H1 (cell line): ENCODE measurements at regions not wholly inside any gene's neighbourhood (a gene's known extent, or its start where the extent isn't known, plus 50 kb on each side); places are given as distances from the start of the nearest gene placed in this dataset.

ENCODE experiments used
- RBBP5 ChIP-seq: IDR thresholded peaks from 2 replicates; pipeline ENCODE4 v1.7.1; 2012; ENCODE audit warnings: low read depth, mild to moderate bottlenecking, inconsistent platforms, low read length, moderate library complexity, borderline replicate concordance
- SP4 ChIP-seq: IDR thresholded peaks from 2 replicates; pipeline ENCODE4 v1.6.1; 2012; ENCODE audit warnings: low read length, inconsistent platforms
- TEAD4 ChIP-seq: IDR thresholded peaks from 2 replicates; pipeline ENCODE4 v1.6.1; 2012; ENCODE audit warnings: low read depth, low read length, inconsistent platforms, mixed read lengths
- TF ChIP-seq, protein P1 (sequence below): fragments of 300-600 bp; sonication (generic); IDR thresholded peaks from 2 replicates; pipeline ENCODE4 v1.7.1; 2012; ENCODE audit warnings: low read length, moderate library complexity, mild to moderate bottlenecking, inconsistent platforms; ENCODE audit not compliant: insufficient replicate concordance
- TF ChIP-seq, protein P2 (sequence below), 3 experiments: IDR thresholded peaks; 1 replicate in 2 of 3; 2 replicates in 1 of 3; pipeline versions ENCODE4 v1.5.1 to v1.6.1; 2011; ENCODE audit warnings: low read length in 3 of 3, mild to moderate bottlenecking in 3 of 3, inconsistent platforms in 2 of 3, low read depth in 1 of 3, moderate library complexity in 1 of 3; ENCODE audit not compliant: insufficient read depth in 1 of 3; ENCODE audit errors: control extremely low read depth in 1 of 3

GRCh38 chr5:21613971-21614488 is 1239.1 kb downstream of the CDH12 start (continued):
- TF ChIP-seq, protein P1, sequence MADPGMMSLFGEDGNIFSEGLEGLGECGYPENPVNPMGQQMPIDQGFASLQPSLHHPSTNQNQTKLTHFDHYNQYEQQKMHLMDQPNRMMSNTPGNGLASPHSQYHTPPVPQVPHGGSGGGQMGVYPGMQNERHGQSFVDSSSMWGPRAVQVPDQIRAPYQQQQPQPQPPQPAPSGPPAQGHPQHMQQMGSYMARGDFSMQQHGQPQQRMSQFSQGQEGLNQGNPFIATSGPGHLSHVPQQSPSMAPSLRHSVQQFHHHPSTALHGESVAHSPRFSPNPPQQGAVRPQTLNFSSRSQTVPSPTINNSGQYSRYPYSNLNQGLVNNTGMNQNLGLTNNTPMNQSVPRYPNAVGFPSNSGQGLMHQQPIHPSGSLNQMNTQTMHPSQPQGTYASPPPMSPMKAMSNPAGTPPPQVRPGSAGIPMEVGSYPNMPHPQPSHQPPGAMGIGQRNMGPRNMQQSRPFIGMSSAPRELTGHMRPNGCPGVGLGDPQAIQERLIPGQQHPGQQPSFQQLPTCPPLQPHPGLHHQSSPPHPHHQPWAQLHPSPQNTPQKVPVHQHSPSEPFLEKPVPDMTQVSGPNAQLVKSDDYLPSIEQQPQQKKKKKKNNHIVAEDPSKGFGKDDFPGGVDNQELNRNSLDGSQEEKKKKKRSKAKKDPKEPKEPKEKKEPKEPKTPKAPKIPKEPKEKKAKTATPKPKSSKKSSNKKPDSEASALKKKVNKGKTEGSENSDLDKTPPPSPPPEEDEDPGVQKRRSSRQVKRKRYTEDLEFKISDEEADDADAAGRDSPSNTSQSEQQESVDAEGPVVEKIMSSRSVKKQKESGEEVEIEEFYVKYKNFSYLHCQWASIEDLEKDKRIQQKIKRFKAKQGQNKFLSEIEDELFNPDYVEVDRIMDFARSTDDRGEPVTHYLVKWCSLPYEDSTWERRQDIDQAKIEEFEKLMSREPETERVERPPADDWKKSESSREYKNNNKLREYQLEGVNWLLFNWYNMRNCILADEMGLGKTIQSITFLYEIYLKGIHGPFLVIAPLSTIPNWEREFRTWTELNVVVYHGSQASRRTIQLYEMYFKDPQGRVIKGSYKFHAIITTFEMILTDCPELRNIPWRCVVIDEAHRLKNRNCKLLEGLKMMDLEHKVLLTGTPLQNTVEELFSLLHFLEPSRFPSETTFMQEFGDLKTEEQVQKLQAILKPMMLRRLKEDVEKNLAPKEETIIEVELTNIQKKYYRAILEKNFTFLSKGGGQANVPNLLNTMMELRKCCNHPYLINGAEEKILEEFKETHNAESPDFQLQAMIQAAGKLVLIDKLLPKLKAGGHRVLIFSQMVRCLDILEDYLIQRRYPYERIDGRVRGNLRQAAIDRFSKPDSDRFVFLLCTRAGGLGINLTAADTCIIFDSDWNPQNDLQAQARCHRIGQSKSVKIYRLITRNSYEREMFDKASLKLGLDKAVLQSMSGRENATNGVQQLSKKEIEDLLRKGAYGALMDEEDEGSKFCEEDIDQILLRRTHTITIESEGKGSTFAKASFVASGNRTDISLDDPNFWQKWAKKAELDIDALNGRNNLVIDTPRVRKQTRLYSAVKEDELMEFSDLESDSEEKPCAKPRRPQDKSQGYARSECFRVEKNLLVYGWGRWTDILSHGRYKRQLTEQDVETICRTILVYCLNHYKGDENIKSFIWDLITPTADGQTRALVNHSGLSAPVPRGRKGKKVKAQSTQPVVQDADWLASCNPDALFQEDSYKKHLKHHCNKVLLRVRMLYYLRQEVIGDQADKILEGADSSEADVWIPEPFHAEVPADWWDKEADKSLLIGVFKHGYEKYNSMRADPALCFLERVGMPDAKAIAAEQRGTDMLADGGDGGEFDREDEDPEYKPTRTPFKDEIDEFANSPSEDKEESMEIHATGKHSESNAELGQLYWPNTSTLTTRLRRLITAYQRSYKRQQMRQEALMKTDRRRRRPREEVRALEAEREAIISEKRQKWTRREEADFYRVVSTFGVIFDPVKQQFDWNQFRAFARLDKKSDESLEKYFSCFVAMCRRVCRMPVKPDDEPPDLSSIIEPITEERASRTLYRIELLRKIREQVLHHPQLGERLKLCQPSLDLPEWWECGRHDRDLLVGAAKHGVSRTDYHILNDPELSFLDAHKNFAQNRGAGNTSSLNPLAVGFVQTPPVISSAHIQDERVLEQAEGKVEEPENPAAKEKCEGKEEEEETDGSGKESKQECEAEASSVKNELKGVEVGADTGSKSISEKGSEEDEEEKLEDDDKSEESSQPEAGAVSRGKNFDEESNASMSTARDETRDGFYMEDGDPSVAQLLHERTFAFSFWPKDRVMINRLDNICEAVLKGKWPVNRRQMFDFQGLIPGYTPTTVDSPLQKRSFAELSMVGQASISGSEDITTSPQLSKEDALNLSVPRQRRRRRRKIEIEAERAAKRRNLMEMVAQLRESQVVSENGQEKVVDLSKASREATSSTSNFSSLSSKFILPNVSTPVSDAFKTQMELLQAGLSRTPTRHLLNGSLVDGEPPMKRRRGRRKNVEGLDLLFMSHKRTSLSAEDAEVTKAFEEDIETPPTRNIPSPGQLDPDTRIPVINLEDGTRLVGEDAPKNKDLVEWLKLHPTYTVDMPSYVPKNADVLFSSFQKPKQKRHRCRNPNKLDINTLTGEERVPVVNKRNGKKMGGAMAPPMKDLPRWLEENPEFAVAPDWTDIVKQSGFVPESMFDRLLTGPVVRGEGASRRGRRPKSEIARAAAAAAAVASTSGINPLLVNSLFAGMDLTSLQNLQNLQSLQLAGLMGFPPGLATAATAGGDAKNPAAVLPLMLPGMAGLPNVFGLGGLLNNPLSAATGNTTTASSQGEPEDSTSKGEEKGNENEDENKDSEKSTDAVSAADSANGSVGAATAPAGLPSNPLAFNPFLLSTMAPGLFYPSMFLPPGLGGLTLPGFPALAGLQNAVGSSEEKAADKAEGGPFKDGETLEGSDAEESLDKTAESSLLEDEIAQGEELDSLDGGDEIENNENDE, result peak; percentile 58
- TF ChIP-seq SP4 (no peak), TEAD4 (peak; percentile 81), RBBP5 (peak; percentile 66; the same call in 1 of the 2 replicates)
- TF ChIP-seq, protein P2, sequence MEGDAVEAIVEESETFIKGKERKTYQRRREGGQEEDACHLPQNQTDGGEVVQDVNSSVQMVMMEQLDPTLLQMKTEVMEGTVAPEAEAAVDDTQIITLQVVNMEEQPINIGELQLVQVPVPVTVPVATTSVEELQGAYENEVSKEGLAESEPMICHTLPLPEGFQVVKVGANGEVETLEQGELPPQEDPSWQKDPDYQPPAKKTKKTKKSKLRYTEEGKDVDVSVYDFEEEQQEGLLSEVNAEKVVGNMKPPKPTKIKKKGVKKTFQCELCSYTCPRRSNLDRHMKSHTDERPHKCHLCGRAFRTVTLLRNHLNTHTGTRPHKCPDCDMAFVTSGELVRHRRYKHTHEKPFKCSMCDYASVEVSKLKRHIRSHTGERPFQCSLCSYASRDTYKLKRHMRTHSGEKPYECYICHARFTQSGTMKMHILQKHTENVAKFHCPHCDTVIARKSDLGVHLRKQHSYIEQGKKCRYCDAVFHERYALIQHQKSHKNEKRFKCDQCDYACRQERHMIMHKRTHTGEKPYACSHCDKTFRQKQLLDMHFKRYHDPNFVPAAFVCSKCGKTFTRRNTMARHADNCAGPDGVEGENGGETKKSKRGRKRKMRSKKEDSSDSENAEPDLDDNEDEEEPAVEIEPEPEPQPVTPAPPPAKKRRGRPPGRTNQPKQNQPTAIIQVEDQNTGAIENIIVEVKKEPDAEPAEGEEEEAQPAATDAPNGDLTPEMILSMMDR (IDR thresholded peaks at IDR 0.05; ENCODE audit: control extremely low read depth in 1 of 3, insufficient read depth in 1 of 3, low read depth in 1 of 3, low read length in 3 of 3), result no peak
- TF ChIP-seq, all 59 proteins: peak for 13
